ENCODE measurements at regions not wholly inside any gene's neighbourhood (a gene's known extent, or its start where the extent isn't known, plus 50 kb on each side); places are given as distances from the start of the nearest gene placed in this dataset.

- TF ChIP-seq CTCF (IDR thresholded peaks at IDR 0.05; ENCODE audit: insufficient read depth, low read length, missing control alignments) = no peak
- no peak overlapping the region for H3K4me3 ChIP-seq (ENCODE audit: low read depth, low read length)
- CTCF ChIA-PET = interaction anchor here (1.6 kb wide), 1 partner anchor 77 kb away, joined by 4 read pairs; no protein-coding TSS in a partner anchor
- DNase-seq (ENCODE audit: low read depth, low spot score) = no peak
- POLR2A ChIA-PET = no interaction called here
Observed at GRCh38 chr4:123631786-123632692, 235.4 kb downstream of the SPRY1 start.

GRCh38 chr4:123632693-123633030 is 236.1 kb downstream of the SPRY1 start:
- ChIA-PET POLR2A (no interaction called here), CTCF (no interaction called here)
- H3K4me3 ChIP-seq (ENCODE audit: low read depth, low read length) = no peak overlapping the region
- no peak for DNase-seq (ENCODE audit: low read depth, low spot score)
- TF ChIP-seq CTCF (IDR thresholded peaks at IDR 0.05; ENCODE audit: insufficient read depth, low read length, missing control alignments) = no peak

- no peak for TF ChIP-seq CTCF (IDR thresholded peaks at IDR 0.05; ENCODE audit: insufficient read depth, low read length, missing control alignments)
- DNase-seq (ENCODE audit: low read depth, low spot score) = no peak
- CTCF ChIA-PET = no interaction called here
- no peak overlapping the region for H3K4me3 ChIP-seq (ENCODE audit: low read depth, low read length)
- POLR2A ChIA-PET = no interaction called here
Observed at GRCh38 chr4:123638834-123639233, 242.2 kb downstream of the SPRY1 start.

- no peak overlapping the region for H3K4me3 ChIP-seq (ENCODE audit: low read depth, low read length)
- POLR2A ChIA-PET = no interaction called here
- CTCF ChIA-PET = interaction anchor here (1.2 kb wide), 1 partner anchor 21 kb away, joined by 4 read pairs; no protein-coding TSS in a partner anchor
- no peak for DNase-seq (ENCODE audit: low read depth, low spot score)
- TF ChIP-seq CTCF (IDR thresholded peaks at IDR 0.05; ENCODE audit: insufficient read depth, low read length, missing control alignments) = no peak
Observed at GRCh38 chr4:123640271-123640670, 243.7 kb downstream of the SPRY1 start.

GRCh38 chr4:123640824-123641223 is 244.2 kb downstream of the SPRY1 start:
- H3K4me3 ChIP-seq (ENCODE audit: low read depth, low read length) = no peak overlapping the region
- no peak for TF ChIP-seq CTCF (IDR thresholded peaks at IDR 0.05; ENCODE audit: insufficient read depth, low read length, missing control alignments)
- no peak for DNase-seq (ENCODE audit: low read depth, low spot score)
- ChIA-PET POLR2A (no interaction called here), CTCF (interaction anchor here (1.2 kb wide), 1 partner anchor 20 kb away, joined by 4 read pairs; no protein-coding TSS in a partner anchor)

GRCh38 chr4:123643691-123644090 is 247.1 kb downstream of the SPRY1 start:
- CTCF ChIA-PET = interaction anchor here (0.9 to 1.4 kb wide), 2 partner anchors 16 to 18 kb away, joined by 3 to 4 read pairs; no protein-coding TSS in a partner anchor
- POLR2A ChIA-PET = no interaction called here
- TF ChIP-seq CTCF (IDR thresholded peaks at IDR 0.05; ENCODE audit: insufficient read depth, low read length, missing control alignments) = no peak
- H3K4me3 ChIP-seq (ENCODE audit: low read depth, low read length) = no peak overlapping the region
- DNase-seq (ENCODE audit: low read depth, low spot score) = no peak
